GM12878 (cell line): ENCODE measurements at regions not wholly inside any gene's neighbourhood (a gene's known extent, or its start where the extent isn't known, plus 50 kb on each side); places are given as distances from the start of the nearest gene placed in this dataset.
A peak's percentile ranks its signal among the peaks of the same experiment; 100 is the strongest.

ENCODE experiments used
- ATAC-seq: fragments of 200-7000 bp; cut with Tn5 transposase; 3 replicates; pipeline ENCODE4 v1.9.1; 2020; ENCODE audit warnings: mild to moderate bottlenecking, moderate library complexity
- BruUV-seq: library from RNA; stranded (reverse); fragments of 400-500 nt; replicated peaks from 2 replicates; lab custom pipeline; 2021; lab: Mats Ljungman, UMichigan
- CTCF ChIA-PET: fragments of 300-600 bp; sonication (Branson Sonifier 250); formaldehyde crosslinking; extraction: SDS; loops from one replicate; lab custom pipeline; 2021; ENCODE audit warnings: inconsistent platforms; lab: Yijun Ruan, JAX
- POLR2A ChIA-PET: fragments of 350-600 bp; formaldehyde crosslinking; extraction: SDS; loops from one replicate; lab custom pipeline; 2021; ENCODE audit warnings: inconsistent platforms; lab: Charles Lee
- RAD21 ChIA-PET: fragments of 300-600 bp; sonication (Branson Sonifier 250); formaldehyde crosslinking; loops from one replicate; lab custom pipeline; 2023; ENCODE audit warnings: antibody characterized with exemption; ENCODE audit not compliant: unreplicated experiment; lab: Charles Lee
- SMC1A ChIA-PET: fragments of 300-600 bp; sonication (Branson Sonifier 250); formaldehyde crosslinking; loops from one replicate; lab custom pipeline; 2023; ENCODE audit not compliant: unreplicated experiment, uncharacterized antibody; lab: Charles Lee
- DNase-seq: peaks from one replicate; pipeline ENCODE4 v3.0.0-alpha.2; 2011; ENCODE audit warnings: low read depth, low spot score
- FAIRE-seq: peaks from 3 replicates; lab custom pipeline; 2011; peaks lifted over from hg19 to GRCh38; lab: Jason Lieb, UNC
- H2AFZ ChIP-seq: 2 replicates; pipeline ENCODE4 v1.6.0; 2011; ENCODE audit warnings: low read depth, low read length, control low read depth; ENCODE audit not compliant: control insufficient read depth
- H3K27ac ChIP-seq: 2 replicates; pipeline ENCODE4 v1.5.1; 2011; ENCODE audit warnings: control low read depth; ENCODE audit not compliant: control insufficient read depth, insufficient read depth
- H3K27me3 ChIP-seq, 2 experiments: replicated peaks in 1 of 2; 2 replicates each; pipeline versions ENCODE4 v1.6.0 to v1.6.1; 2011; ENCODE audit warnings: low read length in 1 of 2; ENCODE audit not compliant: control insufficient read depth in 2 of 2, insufficient read depth in 2 of 2
- H3K36me3 ChIP-seq, 2 experiments: 2 replicates each; pipeline ENCODE4 v1.5.1; 2011; ENCODE audit warnings: low read length in 1 of 2; ENCODE audit not compliant: control insufficient read depth in 2 of 2, insufficient read depth in 2 of 2
- H3K4me1 ChIP-seq: 2 replicates; pipeline ENCODE4 v1.6.1; 2011; ENCODE audit warnings: mild to moderate bottlenecking, low read length, moderate library complexity, mixed read lengths; ENCODE audit not compliant: control insufficient read depth, insufficient read depth
- H3K4me2 ChIP-seq: 2 replicates; pipeline ENCODE4 v1.6.0; 2011; ENCODE audit warnings: control low read depth; ENCODE audit not compliant: control insufficient read depth, insufficient read depth
- H3K4me3 ChIP-seq: fragments of 200-600 bp; sonication (generic); 2 replicates; pipeline ENCODE4 v1.5.1; 2016
- H3K79me2 ChIP-seq: 2 replicates; pipeline ENCODE4 v1.6.0; 2011; ENCODE audit warnings: low read length; ENCODE audit not compliant: control insufficient read depth, insufficient read depth
- H3K9ac ChIP-seq: 2 replicates; pipeline ENCODE4 v1.8.0; 2011; ENCODE audit warnings: low read length, control low read depth, mixed read lengths; ENCODE audit not compliant: control insufficient read depth, insufficient read depth
- H3K9me3 ChIP-seq: replicated peaks from 3 replicates; pipeline ENCODE4 v1.5.1; 2011; ENCODE audit warnings: mild to moderate bottlenecking, low read length; ENCODE audit not compliant: control insufficient read depth, insufficient read depth
- H4K20me1 ChIP-seq: 2 replicates; pipeline ENCODE4 v1.6.0; 2011; ENCODE audit not compliant: control insufficient read depth, insufficient read depth
- BACH1 ChIP-seq: fragments of 450-650 bp; IDR thresholded peaks from 2 replicates; pipeline ENCODE4 v1.6.1; 2017; ENCODE audit warnings: mild to moderate bottlenecking, borderline replicate concordance
- BHLHE40 ChIP-seq, 2 experiments: fragments of 450-650 bp in 1 of 2; IDR thresholded peaks; 2 replicates each; pipeline ENCODE4 v1.6.1; 2011 to 2017; ENCODE audit warnings: low read depth in 2 of 2, borderline replicate concordance in 1 of 2, improper control_type of control experiment in 1 of 2, low read length in 1 of 2, mild to moderate bottlenecking in 1 of 2
- EED ChIP-seq: sonication (generic); IDR thresholded peaks from 2 replicates; pipeline ENCODE4 v1.6.1; 2016; ENCODE audit warnings: antibody characterized with exemption, low read depth
- FOXM1 ChIP-seq: IDR thresholded peaks from 2 replicates; pipeline ENCODE4 v1.6.1; 2012; ENCODE audit warnings: low read depth, mild to moderate bottlenecking, inconsistent platforms, low read length, moderate library complexity
- GABPA ChIP-seq: IDR thresholded peaks from 2 replicates; pipeline ENCODE4 v1.6.1; 2014; ENCODE audit warnings: antibody characterized with exemption, low read depth, mild to moderate bottlenecking, inconsistent platforms
- LARP7 ChIP-seq: fragments of 450-650 bp; IDR thresholded peaks from 2 replicates; pipeline ENCODE4 v1.6.1; 2017; ENCODE audit warnings: mild to moderate bottlenecking
- MYB ChIP-seq: fragments of 150-350 bp; IDR thresholded peaks from 2 replicates; pipeline ENCODE4 v1.6.1; 2014; ENCODE audit warnings: mild to moderate bottlenecking, low read depth, low read length, borderline replicate concordance
- POU2F2 ChIP-seq: IDR thresholded peaks from 3 replicates; pipeline ENCODE4 v1.6.1; 2011; ENCODE audit warnings: low read depth, mild to moderate bottlenecking, low read length, borderline replicate concordance
- RAD21 ChIP-seq: IDR thresholded peaks from 2 replicates; pipeline ENCODE4 v1.6.1; 2011; ENCODE audit warnings: mild to moderate bottlenecking, low read depth, low read length, moderate library complexity; ENCODE audit not compliant: insufficient read depth
- SIX5 ChIP-seq: IDR thresholded peaks from 2 replicates; pipeline ENCODE4 v1.6.1; 2011; ENCODE audit warnings: mild to moderate bottlenecking, low read depth, low read length, moderate library complexity; ENCODE audit not compliant: severe bottlenecking
- SMARCA5 ChIP-seq: fragments of 450-650 bp; IDR thresholded peaks from 2 replicates; pipeline ENCODE4 v1.6.1; 2017; ENCODE audit warnings: mild to moderate bottlenecking
- WGBS: methylation state at CpG from one replicate; pipeline ENCODE4 v1.1.6; 2016; ENCODE audit warnings: low lambda C conversion rate; ENCODE audit not compliant: insufficient replicate concordance, insufficient coverage; ENCODE audit errors: missing lambda C conversion rate; 5-methylcytosine and 5-hydroxymethylcytosine counted together
- in situ Hi-C: fragments of 300-500 bp; cut with MboI; formaldehyde crosslinking; loops from 9 replicates; pipeline ENCODE4 v1.14.3; 2018; ENCODE audit warnings: mixed read lengths
- intact Hi-C: fragments of 100-400 bp; cut with micrococcal nuclease; formaldehyde crosslinking; loops from one replicate; pipeline ENCODE4 v1.14.2; 2022; ENCODE audit not compliant: unreplicated experiment
- TF ChIP-seq, protein P1 (sequence below): IDR thresholded peaks from 2 replicates; pipeline ENCODE4 v1.6.1; 2011; ENCODE audit warnings: mild to moderate bottlenecking, low read depth, low read length, moderate library complexity; ENCODE audit not compliant: insufficient replicate concordance
- TF ChIP-seq, protein P2 (sequence below): IDR thresholded peaks from 2 replicates; pipeline ENCODE4 v1.6.1; 2012; ENCODE audit warnings: low read depth, low read length, improper control_type of control experiment
- TF ChIP-seq, protein P3 (sequence below), 3 experiments: IDR thresholded peaks in 2 of 3; conservative IDR thresholded peaks in 1 of 3; 2 replicates each; pipeline ENCODE4 v1.5.1; 2011; ENCODE audit warnings: low read depth in 3 of 3, low read length in 3 of 3, mild to moderate bottlenecking in 3 of 3, control low read depth in 2 of 3, moderate library complexity in 2 of 3, inconsistent platforms in 1 of 3, mixed read lengths in 1 of 3; ENCODE audit not compliant: control insufficient read depth in 2 of 3, insufficient read depth in 1 of 3; ENCODE audit errors: extremely low read depth in 1 of 3

DNA sequence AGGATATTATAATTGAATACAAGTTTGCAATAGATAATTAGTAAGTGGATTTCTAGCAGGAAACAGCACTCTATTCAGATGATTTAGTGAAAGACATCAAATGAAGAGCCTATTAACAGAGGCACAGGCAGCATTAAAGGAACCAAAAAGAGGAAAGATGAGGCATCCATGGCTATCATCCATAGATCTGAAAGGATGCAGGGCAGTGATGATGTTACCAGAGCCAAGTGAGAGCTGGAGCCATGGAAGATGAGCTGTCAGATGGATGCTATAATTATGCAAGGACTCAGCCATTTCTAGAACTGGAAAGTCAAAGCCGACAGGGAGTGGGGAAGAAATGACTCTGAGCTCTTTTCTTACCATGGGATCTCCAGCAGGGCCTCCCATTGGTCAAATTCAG, 66.8 kb upstream of the ANKEF1 start (continued):
- TF ChIP-seq BHLHE40 (IDR thresholded peaks at IDR 0.05; ENCODE audit: borderline replicate concordance in 1 of 2, low read depth in 2 of 2, low read length in 1 of 2) (no peak), GABPA (no peak), LARP7 (no peak)
- TF ChIP-seq, protein P1, sequence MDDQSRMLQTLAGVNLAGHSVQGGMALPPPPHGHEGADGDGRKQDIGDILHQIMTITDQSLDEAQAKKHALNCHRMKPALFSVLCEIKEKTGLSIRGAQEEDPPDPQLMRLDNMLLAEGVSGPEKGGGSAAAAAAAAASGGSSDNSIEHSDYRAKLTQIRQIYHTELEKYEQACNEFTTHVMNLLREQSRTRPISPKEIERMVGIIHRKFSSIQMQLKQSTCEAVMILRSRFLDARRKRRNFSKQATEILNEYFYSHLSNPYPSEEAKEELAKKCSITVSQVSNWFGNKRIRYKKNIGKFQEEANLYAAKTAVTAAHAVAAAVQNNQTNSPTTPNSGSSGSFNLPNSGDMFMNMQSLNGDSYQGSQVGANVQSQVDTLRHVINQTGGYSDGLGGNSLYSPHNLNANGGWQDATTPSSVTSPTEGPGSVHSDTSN = no peak
- TF ChIP-seq, protein P2, sequence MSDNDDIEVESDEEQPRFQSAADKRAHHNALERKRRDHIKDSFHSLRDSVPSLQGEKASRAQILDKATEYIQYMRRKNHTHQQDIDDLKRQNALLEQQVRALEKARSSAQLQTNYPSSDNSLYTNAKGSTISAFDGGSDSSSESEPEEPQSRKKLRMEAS = no peak

DNA sequence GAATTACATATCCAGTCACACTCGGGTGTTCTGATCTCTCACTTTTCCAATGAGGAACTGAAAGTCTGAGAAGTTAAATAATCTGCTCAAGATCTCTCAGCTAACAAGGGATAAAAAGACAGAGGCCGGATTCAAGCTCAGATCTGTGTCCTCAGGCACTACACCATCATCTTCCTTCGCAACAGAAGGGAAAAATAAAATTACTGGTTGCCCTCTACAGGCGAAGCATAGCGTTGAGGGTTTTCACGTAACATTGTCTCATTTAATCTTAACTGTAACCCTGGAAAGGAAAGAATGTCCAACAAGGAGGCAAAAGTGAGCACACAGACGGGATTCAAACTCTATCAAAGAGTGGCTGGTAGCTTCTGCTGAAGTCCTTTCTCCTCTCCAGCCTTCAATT, 67.8 kb upstream of the ANKEF1 start:
- Histone ChIP-seq H3K9me3 (no peaks in the 10 kb centered on the region), H3K27ac (no peak overlapping the region), H3K4me2 (no peak overlapping the region), H3K79me2 (no peaks in the 10 kb centered on the region), H4K20me1 (no peaks in the 10 kb centered on the region), H2AFZ (no peak overlapping the region), H3K4me1 (no peaks in the 10 kb centered on the region), H3K9ac (no peak overlapping the region), H3K36me3 (no peaks in the 10 kb centered on the region), H3K27me3 (no peaks in the 10 kb centered on the region), H3K4me3 (no peak overlapping the region)
- ChIA-PET CTCF (interaction anchor here (0.5 to 1.0 kb wide), 2 partner anchors 101 to 350 kb away, joined by 3 read pairs; no protein-coding TSS in a partner anchor), POLR2A (no interaction called here), SMC1A (interaction anchor here (1.2 kb wide), 1 partner anchor 14 kb away, joined by 3 read pairs; no protein-coding TSS in a partner anchor), RAD21 (no interaction called here)
- 6% methylated on average over 7 of the region's 7 CpGs for WGBS
- no peak for DNase-seq
- intact Hi-C loops = loop anchor here (5.0 kb wide), 1 partner anchor 350 kb away; no protein-coding TSS in a partner anchor
- TF ChIP-seq EED = no peak
- TF ChIP-seq POU2F2 = no peak
- no peak for TF ChIP-seq LARP7
- no peak for TF ChIP-seq BACH1
- TF ChIP-seq, protein P3, sequence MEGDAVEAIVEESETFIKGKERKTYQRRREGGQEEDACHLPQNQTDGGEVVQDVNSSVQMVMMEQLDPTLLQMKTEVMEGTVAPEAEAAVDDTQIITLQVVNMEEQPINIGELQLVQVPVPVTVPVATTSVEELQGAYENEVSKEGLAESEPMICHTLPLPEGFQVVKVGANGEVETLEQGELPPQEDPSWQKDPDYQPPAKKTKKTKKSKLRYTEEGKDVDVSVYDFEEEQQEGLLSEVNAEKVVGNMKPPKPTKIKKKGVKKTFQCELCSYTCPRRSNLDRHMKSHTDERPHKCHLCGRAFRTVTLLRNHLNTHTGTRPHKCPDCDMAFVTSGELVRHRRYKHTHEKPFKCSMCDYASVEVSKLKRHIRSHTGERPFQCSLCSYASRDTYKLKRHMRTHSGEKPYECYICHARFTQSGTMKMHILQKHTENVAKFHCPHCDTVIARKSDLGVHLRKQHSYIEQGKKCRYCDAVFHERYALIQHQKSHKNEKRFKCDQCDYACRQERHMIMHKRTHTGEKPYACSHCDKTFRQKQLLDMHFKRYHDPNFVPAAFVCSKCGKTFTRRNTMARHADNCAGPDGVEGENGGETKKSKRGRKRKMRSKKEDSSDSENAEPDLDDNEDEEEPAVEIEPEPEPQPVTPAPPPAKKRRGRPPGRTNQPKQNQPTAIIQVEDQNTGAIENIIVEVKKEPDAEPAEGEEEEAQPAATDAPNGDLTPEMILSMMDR (IDR thresholded peaks at IDR 0.05 in 2 of 3, conservative IDR thresholded peaks at IDR 0.05 in 1 of 3; ENCODE audit: control insufficient read depth in 2 of 3, extremely low read depth in 1 of 3, insufficient read depth in 1 of 3, low read depth in 3 of 3, low read length in 3 of 3) = peak; percentile 12 to 29 (median 27); a peak in 3 of 6 replicates
- no peak for TF ChIP-seq SMARCA5
- no peak for TF ChIP-seq MYB
- no peak for TF ChIP-seq SIX5
- TF ChIP-seq RAD21 = 0 out of 2 replicates have a peak, but pooled peaks have one; percentile 36
- no peak for TF ChIP-seq FOXM1
- BruUV-seq = no TSS peak
- in situ Hi-C loops = no loop called here
- peak; percentile 27 for FAIRE-seq
- peak; percentile 34; the same call in 1 of the 3 replicates for ATAC-seq
